Mammary epithelial cell (primary cell): ENCODE measurements at regions not wholly inside any gene's neighbourhood (a gene's known extent, or its start where the extent isn't known, plus 50 kb on each side); places are given as distances from the start of the nearest gene placed in this dataset.

Source experiments
- CTCF ChIP-seq, 2 donors: IDR thresholded peaks in 1 of 2; conservative IDR thresholded peaks in 1 of 2; 2 replicates each; pipeline ENCODE4 v1.5.1; 2011 to 2012; ENCODE audit warnings: inconsistent platforms in 2 of 2, low read length in 2 of 2, mild to moderate bottlenecking in 2 of 2, control low read depth in 1 of 2, low read depth in 1 of 2; ENCODE audit not compliant: insufficient read depth in 1 of 2; ENCODE audit errors: extremely low read depth in 1 of 2
- EZH2 ChIP-seq: IDR thresholded peaks from 2 replicates; pipeline ENCODE4 v1.6.1; 2012; ENCODE audit warnings: low read length, inconsistent platforms, borderline replicate concordance

GRCh38 chr2:147646818-147647468, 197.9 kb upstream of the ACVR2A start:
- TF ChIP-seq CTCF (conservative IDR thresholded peaks at IDR 0.05 in 1 of 2, IDR thresholded peaks at IDR 0.05 in 1 of 2; ENCODE audit: extremely low read depth in 1 of 2, insufficient read depth in 1 of 2, low read depth in 1 of 2, low read length in 2 of 2) (no peak), EZH2 (no peak)
